ENCODE measurements at regions not wholly inside any gene's neighbourhood (a gene's known extent, or its start where the extent isn't known, plus 50 kb on each side); places are given as distances from the start of the nearest gene placed in this dataset.
A peak's percentile ranks its signal among the peaks of the same experiment; 100 is the strongest.

DNA sequence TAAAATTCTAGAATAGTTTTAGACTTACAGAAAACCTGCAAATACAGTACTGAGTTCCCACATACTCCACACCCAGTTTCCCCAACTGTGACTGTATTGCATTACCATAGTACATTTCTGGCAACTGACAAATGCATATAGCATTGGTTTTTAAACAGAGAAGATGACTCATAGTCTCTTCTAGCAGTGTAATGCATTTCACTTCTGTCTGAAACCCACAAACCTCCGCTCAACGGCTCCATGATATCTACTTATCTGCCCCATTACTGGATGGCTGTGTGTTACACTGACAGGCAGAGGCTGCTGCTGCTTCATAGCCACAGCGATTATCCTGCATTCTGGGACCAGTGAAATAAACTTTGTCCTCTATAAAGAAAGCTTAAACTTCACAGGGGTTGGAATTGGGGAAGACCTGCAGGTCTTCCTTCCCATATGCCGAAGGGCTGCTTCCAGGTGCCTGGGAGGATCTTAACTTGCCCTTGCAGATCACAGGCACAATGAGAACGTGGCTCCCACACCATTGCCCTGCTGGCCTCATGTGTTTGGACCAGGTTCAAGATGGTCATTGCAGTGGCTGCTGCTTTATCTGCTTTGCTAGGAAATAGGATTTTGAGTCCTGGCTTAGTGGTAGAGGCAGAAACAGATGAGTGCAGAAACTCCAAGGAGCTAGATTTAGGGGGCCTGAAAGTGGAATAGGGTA is 742.6 kb upstream of the HS6ST1 start:
- peaks cover 18% of the 10 kb centered on the region for H3K27me3 Mint-ChIP-seq
- H3K9me3 Mint-ChIP-seq (ENCODE audit: low read depth): no peaks in the 10 kb centered on the region
- H3K4me1 Mint-ChIP-seq (ENCODE audit: low read depth): no peaks in the 10 kb centered on the region
- H3K4me3 Mint-ChIP-seq (ENCODE audit: low read depth): no peak overlapping the region
- DNase-seq (ENCODE audit: low spot score, unreplicated experiment): no peak
- H3K27ac Mint-ChIP-seq: no peak overlapping the region
- TF ChIP-seq, protein P1, sequence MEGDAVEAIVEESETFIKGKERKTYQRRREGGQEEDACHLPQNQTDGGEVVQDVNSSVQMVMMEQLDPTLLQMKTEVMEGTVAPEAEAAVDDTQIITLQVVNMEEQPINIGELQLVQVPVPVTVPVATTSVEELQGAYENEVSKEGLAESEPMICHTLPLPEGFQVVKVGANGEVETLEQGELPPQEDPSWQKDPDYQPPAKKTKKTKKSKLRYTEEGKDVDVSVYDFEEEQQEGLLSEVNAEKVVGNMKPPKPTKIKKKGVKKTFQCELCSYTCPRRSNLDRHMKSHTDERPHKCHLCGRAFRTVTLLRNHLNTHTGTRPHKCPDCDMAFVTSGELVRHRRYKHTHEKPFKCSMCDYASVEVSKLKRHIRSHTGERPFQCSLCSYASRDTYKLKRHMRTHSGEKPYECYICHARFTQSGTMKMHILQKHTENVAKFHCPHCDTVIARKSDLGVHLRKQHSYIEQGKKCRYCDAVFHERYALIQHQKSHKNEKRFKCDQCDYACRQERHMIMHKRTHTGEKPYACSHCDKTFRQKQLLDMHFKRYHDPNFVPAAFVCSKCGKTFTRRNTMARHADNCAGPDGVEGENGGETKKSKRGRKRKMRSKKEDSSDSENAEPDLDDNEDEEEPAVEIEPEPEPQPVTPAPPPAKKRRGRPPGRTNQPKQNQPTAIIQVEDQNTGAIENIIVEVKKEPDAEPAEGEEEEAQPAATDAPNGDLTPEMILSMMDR (IDR thresholded peaks at IDR 0.05; ENCODE audit: unreplicated experiment): no peak
- no peaks in the 10 kb centered on the region for H3K36me3 Mint-ChIP-seq (ENCODE audit: insufficient read depth)

DNA sequence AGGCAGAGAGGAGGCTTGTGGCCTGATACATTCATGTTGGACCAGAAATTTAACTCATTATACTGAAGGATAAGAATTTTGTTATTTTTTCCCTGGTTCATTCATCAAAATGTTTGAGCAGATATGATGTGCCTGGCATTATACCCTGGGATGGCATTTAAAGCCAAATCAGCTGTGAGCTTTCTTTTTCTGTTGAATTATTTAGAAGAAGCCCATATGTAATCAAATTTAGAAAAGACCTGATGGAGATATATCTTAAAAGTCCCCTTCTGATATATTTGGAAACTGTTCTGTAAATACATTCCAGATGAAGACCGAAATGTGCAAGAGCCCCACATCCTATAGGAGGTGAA is 743.1 kb upstream of the HS6ST1 start:
- Mint-ChIP-seq H3K4me1 (ENCODE audit: low read depth) (no peaks in the 10 kb centered on the region), H3K36me3 (ENCODE audit: insufficient read depth) (no peaks in the 10 kb centered on the region), H3K27me3 (peaks cover 17% of the 10 kb centered on the region), H3K27ac (no peak overlapping the region), H3K9me3 (ENCODE audit: low read depth) (no peaks in the 10 kb centered on the region), H3K4me3 (ENCODE audit: low read depth) (no peak overlapping the region)
- no peak for DNase-seq (ENCODE audit: low spot score, unreplicated experiment)
- TF ChIP-seq, protein P1 (IDR thresholded peaks at IDR 0.05; ENCODE audit: unreplicated experiment): no peak

DNA sequence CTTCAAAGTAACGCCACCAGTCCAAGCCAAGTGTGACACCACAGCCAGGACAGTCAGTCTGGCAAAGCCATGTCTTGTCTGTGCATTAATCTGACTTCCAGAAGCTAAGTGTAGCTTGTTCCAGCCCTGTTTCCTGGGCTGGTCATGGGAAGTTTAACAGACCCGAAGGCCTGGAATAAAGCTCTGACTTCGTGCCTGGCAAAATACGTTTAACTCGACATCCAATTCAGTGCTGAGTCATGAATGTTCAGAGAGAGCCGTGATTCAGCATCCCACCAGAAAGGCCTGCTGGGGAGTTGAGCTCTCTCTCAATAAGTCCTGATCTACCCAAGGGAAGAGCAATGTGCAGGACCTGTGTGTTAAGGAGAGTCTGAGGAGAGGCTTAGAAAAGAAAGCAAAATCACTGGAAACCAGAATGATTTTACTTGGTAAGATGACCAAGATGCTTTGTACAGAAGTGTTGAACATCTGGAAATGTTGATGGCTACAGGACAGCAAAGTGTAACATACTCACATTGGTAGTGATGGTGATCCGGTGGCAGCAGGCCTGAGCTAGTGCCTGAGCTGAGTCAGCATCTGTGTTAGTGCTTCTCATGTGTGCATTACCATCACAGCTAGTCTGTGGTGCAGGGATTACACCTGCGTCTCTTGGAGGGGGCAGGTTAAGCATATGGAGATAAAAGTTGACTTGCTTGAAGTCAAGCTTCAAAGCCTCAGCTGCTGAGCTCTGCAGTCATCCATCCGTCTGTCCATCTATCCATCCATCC is 743.7 kb upstream of the HS6ST1 start:
- TF ChIP-seq, protein P1 (IDR thresholded peaks at IDR 0.05; ENCODE audit: unreplicated experiment): no peak
- no peak overlapping the region for H3K4me3 Mint-ChIP-seq (ENCODE audit: low read depth)
- DNase-seq (ENCODE audit: low spot score, unreplicated experiment): no peak
- H3K9me3 Mint-ChIP-seq (ENCODE audit: low read depth): no peaks in the 10 kb centered on the region
- peak overlapping the region; percentile 2 for H3K27ac Mint-ChIP-seq
- peaks cover 11% of the 10 kb centered on the region for H3K27me3 Mint-ChIP-seq
- H3K4me1 Mint-ChIP-seq (ENCODE audit: low read depth): no peaks in the 10 kb centered on the region
- no peaks in the 10 kb centered on the region for H3K36me3 Mint-ChIP-seq (ENCODE audit: insufficient read depth)

DNA sequence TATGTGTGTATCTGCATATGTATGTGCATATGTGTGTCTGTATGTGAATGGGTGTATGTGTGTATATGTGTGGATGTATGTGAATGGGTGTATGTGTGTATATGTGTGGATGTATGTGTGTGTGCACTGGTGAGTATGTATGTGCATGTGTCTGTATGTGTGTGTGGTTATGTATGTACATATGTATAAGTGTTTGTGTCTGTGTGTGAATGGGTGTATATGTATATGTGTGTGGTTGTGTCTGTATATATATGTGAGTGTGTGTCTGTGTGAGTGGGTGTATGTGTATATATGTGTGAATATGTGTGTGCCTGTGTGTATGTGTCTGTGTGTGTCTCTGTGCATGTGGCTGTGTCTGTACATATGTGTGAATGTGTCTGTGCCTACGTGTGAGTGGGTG is 748.4 kb upstream of the HS6ST1 start:
- no peak for DNase-seq (ENCODE audit: low spot score, unreplicated experiment)
- H3K36me3 Mint-ChIP-seq (ENCODE audit: insufficient read depth): peaks cover under 1% of the 10 kb centered on the region
- H3K9me3 Mint-ChIP-seq (ENCODE audit: low read depth): peaks cover 8% of the 10 kb centered on the region
- peaks cover 10% of the 10 kb centered on the region for H3K27me3 Mint-ChIP-seq
- H3K27ac Mint-ChIP-seq: no peak overlapping the region
- H3K4me3 Mint-ChIP-seq (ENCODE audit: low read depth): no peak overlapping the region
- peaks cover 15% of the 10 kb centered on the region for H3K4me1 Mint-ChIP-seq (ENCODE audit: low read depth)
- TF ChIP-seq, protein P1 (IDR thresholded peaks at IDR 0.05; ENCODE audit: unreplicated experiment): no peak

DNA sequence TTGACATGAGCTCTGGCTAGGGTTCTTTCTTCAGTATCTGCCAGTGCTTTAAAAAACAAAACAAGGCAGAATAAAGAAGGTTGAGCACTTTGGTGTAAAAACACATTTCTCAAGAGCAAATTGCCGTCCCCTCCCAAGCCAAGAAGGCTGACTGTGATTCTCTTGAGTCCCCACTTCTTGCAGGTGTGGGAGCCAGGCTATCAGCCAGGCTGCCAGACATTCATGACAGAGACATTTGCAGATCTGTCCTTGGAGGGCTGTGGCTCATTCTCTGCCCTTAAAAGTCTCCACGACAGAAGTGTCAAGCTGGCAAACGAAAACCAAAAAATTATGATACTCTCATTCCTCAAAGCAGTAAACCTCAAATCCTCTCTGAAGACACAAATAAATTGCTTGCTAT is 749.3 kb upstream of the HS6ST1 start:
- H3K27ac Mint-ChIP-seq: no peak overlapping the region
- H3K27me3 Mint-ChIP-seq: peaks cover 7% of the 10 kb centered on the region
- no peak for DNase-seq (ENCODE audit: low spot score, unreplicated experiment)
- no peak overlapping the region for H3K4me3 Mint-ChIP-seq (ENCODE audit: low read depth)
- TF ChIP-seq, protein P1 (IDR thresholded peaks at IDR 0.05; ENCODE audit: unreplicated experiment): no peak
- peaks cover 10% of the 10 kb centered on the region for H3K9me3 Mint-ChIP-seq (ENCODE audit: low read depth)
- H3K36me3 Mint-ChIP-seq (ENCODE audit: insufficient read depth): peaks cover 2% of the 10 kb centered on the region
- H3K4me1 Mint-ChIP-seq (ENCODE audit: low read depth): peaks cover 15% of the 10 kb centered on the region
